HT1080 (cell line): ENCODE measurements at regions not wholly inside any gene's neighbourhood (a gene's known extent, or its start where the extent isn't known, plus 50 kb on each side); places are given as distances from the start of the nearest gene placed in this dataset.
"Not testable (repeated sequence)": the region's sequence is repeated elsewhere in the genome, so short reads cannot be mapped to it uniquely, and the experiment has no call there.

Experiments used
- DNase-seq: peaks from one replicate; pipeline ENCODE4 v3.0.0-alpha.2; 2015; ENCODE audit warnings: low read depth

- DNase-seq = not testable (repeated sequence)
Observed at GRCh38 chr2:91520972-91521535, 2829.6 kb downstream of the RPIA start.

GRCh38 chr2:91521944-91522343 lies 2830.5 kb downstream of the RPIA start:
- DNase-seq = not testable (repeated sequence)

GRCh38 chr2:91522877-91523276 lies 2831.4 kb downstream of the RPIA start:
- DNase-seq = not testable (repeated sequence)

GRCh38 chr2:91523751-91524150 lies 2832.3 kb downstream of the RPIA start:
- not testable (repeated sequence) for DNase-seq

GRCh38 chr2:91525587-91525986 lies 2834.1 kb downstream of the RPIA start:
- DNase-seq = not testable (repeated sequence)

GRCh38 chr2:91526083-91526482 lies 2834.6 kb downstream of the RPIA start:
- DNase-seq = not testable (repeated sequence)

GRCh38 chr2:91527056-91527455 lies 2835.6 kb downstream of the RPIA start:
- not testable (repeated sequence) for DNase-seq

GRCh38 chr2:91527491-91528031 lies 2836.1 kb downstream of the RPIA start:
- DNase-seq = not testable (repeated sequence)

- not testable (repeated sequence) for DNase-seq
Observed at GRCh38 chr2:91528361-91528760, 2836.9 kb downstream of the RPIA start.

GRCh38 chr2:91536109-91536508 lies 2844.6 kb downstream of the RPIA start:
- not testable (repeated sequence) for DNase-seq

GRCh38 chr2:91536549-91537263 lies 2845.2 kb downstream of the RPIA start:
- not testable (repeated sequence) for DNase-seq

GRCh38 chr2:91549316-91549715 lies 2857.8 kb downstream of the RPIA start:
- DNase-seq = not testable (repeated sequence)

GRCh38 chr2:91558234-91558633 lies 2866.8 kb downstream of the RPIA start:
- DNase-seq = not testable (repeated sequence)

GRCh38 chr2:91559269-91559668 lies 2867.8 kb downstream of the RPIA start:
- not testable (repeated sequence) for DNase-seq

- DNase-seq = not testable (repeated sequence)
Observed at GRCh38 chr2:91559886-91560614, 2868.6 kb downstream of the RPIA start.

GRCh38 chr2:91562184-91562583 lies 2870.7 kb downstream of the RPIA start:
- DNase-seq = not testable (repeated sequence)

GRCh38 chr2:91564700-91565099 lies 2873.2 kb downstream of the RPIA start:
- not testable (repeated sequence) for DNase-seq

- not testable (repeated sequence) for DNase-seq
Observed at GRCh38 chr2:91565689-91566430, 2874.4 kb downstream of the RPIA start.

GRCh38 chr2:91566611-91567010 lies 2875.1 kb downstream of the RPIA start:
- not testable (repeated sequence) for DNase-seq

- not testable (repeated sequence) for DNase-seq
Observed at GRCh38 chr2:91567546-91568335, 2876.3 kb downstream of the RPIA start.
